ENCODE measurements at regions not wholly inside any gene's neighbourhood (a gene's known extent, or its start where the extent isn't known, plus 50 kb on each side); places are given as distances from the start of the nearest gene placed in this dataset.
"Not testable (repeated sequence)": the region's sequence is repeated elsewhere in the genome, so short reads cannot be mapped to it uniquely, and the experiment has no call there.

GRCh38 chr4:115213716-115214115 is 100.3 kb upstream of the NDST4 start:
- no peak overlapping the region for H3K4me3 ChIP-seq (ENCODE audit: low read length in 3 of 3)
- no peak overlapping the region for H3K27ac ChIP-seq (ENCODE audit: low read depth, low read length)
- H3K4me1 ChIP-seq (ENCODE audit: control insufficient read depth in 3 of 3, insufficient read depth in 3 of 3, low read length in 3 of 3) = no peaks in the 10 kb centered on the region

GRCh38 chr4:115201042-115201330 is 87.6 kb upstream of the NDST4 start:
- Histone ChIP-seq H3K4me3 (ENCODE audit: low read length in 3 of 3) (no peak overlapping the region), H3K27me3 (ENCODE audit: control insufficient read depth in 3 of 3, insufficient read depth in 3 of 3, low read length in 3 of 3) (no peaks in the 10 kb centered on the region), H3K4me1 (ENCODE audit: control insufficient read depth in 3 of 3, insufficient read depth in 3 of 3, low read length in 3 of 3) (no peaks in the 10 kb centered on the region), H3K9me3 (ENCODE audit: control insufficient read depth in 3 of 3, low read length in 3 of 3) (no peaks in the 10 kb centered on the region), H3K27ac (ENCODE audit: low read depth, low read length) (no peak overlapping the region), H3K9ac (ENCODE audit: low read depth in 1 of 3, low read length in 3 of 3) (no peak overlapping the region), H3K36me3 (ENCODE audit: control insufficient read depth in 3 of 3, insufficient read depth in 3 of 3, low read length in 3 of 3) (no peaks in the 10 kb centered on the region)

More at GRCh38 chr4:115213716-115214115, 100.3 kb upstream of the NDST4 start:
- no peaks in the 10 kb centered on the region for H3K27me3 ChIP-seq (ENCODE audit: control insufficient read depth in 3 of 3, insufficient read depth in 3 of 3, low read length in 3 of 3)
- H3K9ac ChIP-seq (ENCODE audit: low read depth in 1 of 3, low read length in 3 of 3) = no peak overlapping the region
- no peaks in the 10 kb centered on the region for H3K36me3 ChIP-seq (ENCODE audit: control insufficient read depth in 3 of 3, insufficient read depth in 3 of 3, low read length in 3 of 3)
- H3K9me3 ChIP-seq (ENCODE audit: control insufficient read depth in 3 of 3, low read length in 3 of 3) = no peaks in the 10 kb centered on the region

- H3K27ac ChIP-seq (ENCODE audit: low read depth, low read length); H3K4me3 ChIP-seq (ENCODE audit: low read length in 3 of 3); H3K4me1 ChIP-seq (ENCODE audit: control insufficient read depth in 3 of 3, insufficient read depth in 3 of 3, low read length in 3 of 3); H3K9me3 ChIP-seq (ENCODE audit: control insufficient read depth in 3 of 3, low read length in 3 of 3); H3K36me3 ChIP-seq (ENCODE audit: control insufficient read depth in 3 of 3, insufficient read depth in 3 of 3, low read length in 3 of 3); H3K27me3 ChIP-seq (ENCODE audit: control insufficient read depth in 3 of 3, insufficient read depth in 3 of 3, low read length in 3 of 3); H3K9ac ChIP-seq (ENCODE audit: low read depth in 1 of 3, low read length in 3 of 3): not testable (repeated sequence)
Measured at GRCh38 chr4:115200201-115201041, 87.0 kb upstream of the NDST4 start.

GRCh38 chr4:115194612-115195011 is 81.2 kb upstream of the NDST4 start:
- H3K4me1 ChIP-seq (ENCODE audit: control insufficient read depth in 3 of 3, insufficient read depth in 3 of 3, low read length in 3 of 3); H3K27ac ChIP-seq (ENCODE audit: low read depth, low read length); H3K9ac ChIP-seq (ENCODE audit: low read depth in 1 of 3, low read length in 3 of 3); H3K36me3 ChIP-seq (ENCODE audit: control insufficient read depth in 3 of 3, insufficient read depth in 3 of 3, low read length in 3 of 3); H3K4me3 ChIP-seq (ENCODE audit: low read length in 3 of 3); H3K27me3 ChIP-seq (ENCODE audit: control insufficient read depth in 3 of 3, insufficient read depth in 3 of 3, low read length in 3 of 3); H3K9me3 ChIP-seq (ENCODE audit: control insufficient read depth in 3 of 3, low read length in 3 of 3): not testable (repeated sequence)

GRCh38 chr4:115190529-115190928 is 77.1 kb upstream of the NDST4 start:
- Histone ChIP-seq H3K27ac (ENCODE audit: low read depth, low read length) (no peak overlapping the region), H3K9ac (ENCODE audit: low read depth in 1 of 3, low read length in 3 of 3) (no peak overlapping the region), H3K4me3 (ENCODE audit: low read length in 3 of 3) (no peak overlapping the region), H3K27me3 (ENCODE audit: control insufficient read depth in 3 of 3, insufficient read depth in 3 of 3, low read length in 3 of 3) (no peaks in the 10 kb centered on the region), H3K36me3 (ENCODE audit: control insufficient read depth in 3 of 3, insufficient read depth in 3 of 3, low read length in 3 of 3) (no peaks in the 10 kb centered on the region), H3K9me3 (ENCODE audit: control insufficient read depth in 3 of 3, low read length in 3 of 3) (no peaks in the 10 kb centered on the region), H3K4me1 (ENCODE audit: control insufficient read depth in 3 of 3, insufficient read depth in 3 of 3, low read length in 3 of 3) (no peaks in the 10 kb centered on the region)

- Histone ChIP-seq H3K27me3 (ENCODE audit: control insufficient read depth in 3 of 3, insufficient read depth in 3 of 3, low read length in 3 of 3) (no peaks in the 10 kb centered on the region), H3K4me1 (ENCODE audit: control insufficient read depth in 3 of 3, insufficient read depth in 3 of 3, low read length in 3 of 3) (no peaks in the 10 kb centered on the region), H3K36me3 (ENCODE audit: control insufficient read depth in 3 of 3, insufficient read depth in 3 of 3, low read length in 3 of 3) (no peaks in the 10 kb centered on the region), H3K27ac (ENCODE audit: low read depth, low read length) (no peak overlapping the region), H3K4me3 (ENCODE audit: low read length in 3 of 3) (no peak overlapping the region), H3K9ac (ENCODE audit: low read depth in 1 of 3, low read length in 3 of 3) (no peak overlapping the region), H3K9me3 (ENCODE audit: control insufficient read depth in 3 of 3, low read length in 3 of 3) (no peaks in the 10 kb centered on the region)
Measured at GRCh38 chr4:115187136-115187535, 73.7 kb upstream of the NDST4 start.

GRCh38 chr4:115179438-115180062 is 66.1 kb upstream of the NDST4 start:
- not testable (repeated sequence) for H3K4me1 ChIP-seq (ENCODE audit: control insufficient read depth in 3 of 3, insufficient read depth in 3 of 3, low read length in 3 of 3); H3K27ac ChIP-seq (ENCODE audit: low read depth, low read length); H3K36me3 ChIP-seq (ENCODE audit: control insufficient read depth in 3 of 3, insufficient read depth in 3 of 3, low read length in 3 of 3); H3K4me3 ChIP-seq (ENCODE audit: low read length in 3 of 3); H3K9ac ChIP-seq (ENCODE audit: low read depth in 1 of 3, low read length in 3 of 3); H3K27me3 ChIP-seq (ENCODE audit: control insufficient read depth in 3 of 3, insufficient read depth in 3 of 3, low read length in 3 of 3); H3K9me3 ChIP-seq (ENCODE audit: control insufficient read depth in 3 of 3, low read length in 3 of 3)

- H3K4me1 ChIP-seq (ENCODE audit: control insufficient read depth in 3 of 3, insufficient read depth in 3 of 3, low read length in 3 of 3); H3K27ac ChIP-seq (ENCODE audit: low read depth, low read length); H3K27me3 ChIP-seq (ENCODE audit: control insufficient read depth in 3 of 3, insufficient read depth in 3 of 3, low read length in 3 of 3); H3K9me3 ChIP-seq (ENCODE audit: control insufficient read depth in 3 of 3, low read length in 3 of 3); H3K9ac ChIP-seq (ENCODE audit: low read depth in 1 of 3, low read length in 3 of 3); H3K36me3 ChIP-seq (ENCODE audit: control insufficient read depth in 3 of 3, insufficient read depth in 3 of 3, low read length in 3 of 3); H3K4me3 ChIP-seq (ENCODE audit: low read length in 3 of 3): not testable (repeated sequence)
Measured at GRCh38 chr4:115178687-115179086, 65.3 kb upstream of the NDST4 start.

- Histone ChIP-seq H3K9ac (ENCODE audit: low read depth in 1 of 3, low read length in 3 of 3) (no peak overlapping the region), H3K27ac (ENCODE audit: low read depth, low read length) (no peak overlapping the region), H3K36me3 (ENCODE audit: control insufficient read depth in 3 of 3, insufficient read depth in 3 of 3, low read length in 3 of 3) (no peaks in the 10 kb centered on the region), H3K4me3 (ENCODE audit: low read length in 3 of 3) (no peak overlapping the region), H3K4me1 (ENCODE audit: control insufficient read depth in 3 of 3, insufficient read depth in 3 of 3, low read length in 3 of 3) (no peaks in the 10 kb centered on the region), H3K9me3 (ENCODE audit: control insufficient read depth in 3 of 3, low read length in 3 of 3) (no peaks in the 10 kb centered on the region), H3K27me3 (ENCODE audit: control insufficient read depth in 3 of 3, insufficient read depth in 3 of 3, low read length in 3 of 3) (no peaks in the 10 kb centered on the region)
Measured at GRCh38 chr4:115171220-115171619, 57.8 kb upstream of the NDST4 start.

- Histone ChIP-seq H3K27me3 (ENCODE audit: control insufficient read depth in 3 of 3, insufficient read depth in 3 of 3, low read length in 3 of 3) (no peaks in the 10 kb centered on the region), H3K4me1 (ENCODE audit: control insufficient read depth in 3 of 3, insufficient read depth in 3 of 3, low read length in 3 of 3) (no peaks in the 10 kb centered on the region), H3K9me3 (ENCODE audit: control insufficient read depth in 3 of 3, low read length in 3 of 3) (no peaks in the 10 kb centered on the region), H3K4me3 (ENCODE audit: low read length in 3 of 3) (no peak overlapping the region), H3K27ac (ENCODE audit: low read depth, low read length) (no peak overlapping the region), H3K9ac (ENCODE audit: low read depth in 1 of 3, low read length in 3 of 3) (no peak overlapping the region), H3K36me3 (ENCODE audit: control insufficient read depth in 3 of 3, insufficient read depth in 3 of 3, low read length in 3 of 3) (no peaks in the 10 kb centered on the region)
Measured at GRCh38 chr4:115165503-115165902, 52.1 kb upstream of the NDST4 start.
